ENCODE measurements at regions not wholly inside any gene's neighbourhood (a gene's known extent, or its start where the extent isn't known, plus 50 kb on each side); places are given as distances from the start of the nearest gene placed in this dataset.
"Not testable (repeated sequence)": the region's sequence is repeated elsewhere in the genome, so short reads cannot be mapped to it uniquely, and the experiment has no call there.

DNA sequence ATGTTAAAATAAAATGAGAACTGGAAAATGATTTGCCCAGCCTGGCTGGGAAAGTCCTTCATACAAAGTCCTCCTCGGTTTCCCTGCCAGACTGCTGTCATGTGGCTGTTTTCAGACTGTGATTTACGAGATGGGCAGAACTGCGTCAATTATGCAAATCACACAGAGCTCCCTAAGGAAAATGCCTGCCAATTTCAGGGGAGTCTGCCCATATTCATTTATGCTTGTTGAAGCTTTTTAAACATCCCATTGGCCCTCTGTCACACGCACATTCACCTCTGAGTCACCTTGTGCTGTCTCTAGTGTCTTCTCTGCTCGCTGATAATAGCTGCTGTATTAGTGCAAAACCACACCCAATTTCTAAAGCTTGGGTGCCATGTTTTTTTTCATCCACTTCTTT is 81.7 kb upstream of the FAM20A start:
- no peak for DNase-seq

GRCh38 chr17:68679882-68680281 is 78.7 kb upstream of the FAM20A start:
- no peak for DNase-seq
- in situ Hi-C loops (cut with MboI; ENCODE audit: low pct_unique_long_range_greater_than_20kb, low sequenced_read_pairs), result no loop called here

More for the DNA sequence above, 81.7 kb upstream of the FAM20A start:
- in situ Hi-C loops (cut with MboI; ENCODE audit: low pct_unique_long_range_greater_than_20kb, low sequenced_read_pairs), result no loop called here

DNA sequence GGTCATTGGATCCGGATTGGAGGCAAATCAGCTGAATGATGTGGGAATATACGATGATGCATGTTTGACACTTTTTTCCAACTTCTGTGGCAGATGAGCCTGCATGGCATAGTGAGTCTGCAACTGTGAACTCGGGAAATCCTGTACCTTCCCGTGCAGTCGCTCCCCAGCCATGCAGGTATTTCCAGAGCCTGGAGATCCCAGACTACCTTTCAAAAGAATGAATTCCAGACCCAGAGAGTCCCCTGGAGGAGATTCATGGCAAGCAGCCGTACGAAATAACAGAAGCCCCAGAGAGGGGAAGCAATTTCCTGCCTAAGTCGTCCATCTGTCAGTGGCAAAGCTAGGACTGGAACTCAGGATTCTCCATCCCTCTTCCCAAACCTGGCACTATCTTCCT is 75.7 kb upstream of the FAM20A start:
- in situ Hi-C loops (cut with MboI; ENCODE audit: low pct_unique_long_range_greater_than_20kb, low sequenced_read_pairs), result no loop called here
- no peak for DNase-seq

DNA sequence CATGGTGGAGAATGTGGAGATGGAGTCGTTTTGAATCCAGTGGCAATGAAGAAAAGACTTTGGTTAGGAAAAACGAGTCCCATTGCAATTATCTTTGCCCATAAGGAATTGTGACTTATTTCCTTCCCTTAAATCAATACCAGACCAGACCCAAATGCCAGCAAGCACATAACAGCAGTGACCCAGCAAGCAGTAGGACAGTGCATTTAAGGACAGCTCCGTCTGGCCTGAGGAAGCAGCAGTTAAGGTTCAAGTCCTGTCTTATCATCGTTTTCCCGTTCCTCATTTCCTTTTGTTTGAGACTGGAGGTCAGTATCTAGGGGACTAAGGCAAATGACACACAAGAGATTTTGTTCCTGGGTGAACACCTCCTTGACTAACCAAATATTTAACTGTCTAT is 74.6 kb upstream of the FAM20A start:
- no peak for DNase-seq
- in situ Hi-C loops (cut with MboI; ENCODE audit: low pct_unique_long_range_greater_than_20kb, low sequenced_read_pairs), result no loop called here

DNA sequence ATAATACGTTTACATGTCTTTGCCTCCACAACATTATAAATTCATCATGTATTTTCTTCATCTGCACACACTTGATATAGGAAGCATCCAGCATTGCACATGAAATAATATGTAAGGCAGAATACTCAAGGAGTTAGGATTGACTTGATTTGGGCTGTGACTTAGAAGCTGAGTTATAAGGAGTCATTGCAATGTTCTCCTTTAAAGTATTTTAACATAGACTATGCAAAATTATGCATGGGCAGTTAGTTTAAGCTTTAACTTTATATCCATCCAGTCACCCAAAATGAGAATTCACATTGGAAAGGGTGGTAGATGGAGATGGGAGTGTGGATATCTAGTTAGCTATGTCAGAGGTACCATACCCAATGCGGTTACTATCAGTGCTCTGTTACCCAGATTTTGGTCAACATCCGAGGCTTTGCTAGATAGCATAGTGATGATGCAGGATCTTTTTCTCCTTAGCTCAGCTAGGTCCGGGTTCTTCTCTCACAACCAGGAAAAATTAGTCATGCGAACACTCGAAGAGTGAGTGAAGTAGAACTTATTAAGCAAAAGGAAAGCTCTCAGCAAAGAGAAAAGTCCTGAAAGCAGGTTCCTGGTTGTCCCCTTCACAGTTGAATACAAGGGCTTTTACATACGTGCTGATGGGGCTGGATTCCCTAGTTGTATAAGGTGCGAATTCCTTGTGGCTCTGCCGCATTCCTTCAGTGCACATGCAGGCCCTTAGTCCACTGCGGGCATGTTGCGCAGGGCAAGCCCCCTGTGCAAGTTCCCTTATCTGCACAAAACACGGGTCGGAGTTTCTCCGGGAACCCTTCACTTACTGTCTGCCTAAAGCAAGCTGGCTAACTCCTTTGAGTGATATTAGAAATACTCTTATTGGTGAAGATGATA is 73.1 kb upstream of the FAM20A start:
- no peak for DNase-seq
- in situ Hi-C loops (cut with MboI; ENCODE audit: low pct_unique_long_range_greater_than_20kb, low sequenced_read_pairs), result no loop called here

DNA sequence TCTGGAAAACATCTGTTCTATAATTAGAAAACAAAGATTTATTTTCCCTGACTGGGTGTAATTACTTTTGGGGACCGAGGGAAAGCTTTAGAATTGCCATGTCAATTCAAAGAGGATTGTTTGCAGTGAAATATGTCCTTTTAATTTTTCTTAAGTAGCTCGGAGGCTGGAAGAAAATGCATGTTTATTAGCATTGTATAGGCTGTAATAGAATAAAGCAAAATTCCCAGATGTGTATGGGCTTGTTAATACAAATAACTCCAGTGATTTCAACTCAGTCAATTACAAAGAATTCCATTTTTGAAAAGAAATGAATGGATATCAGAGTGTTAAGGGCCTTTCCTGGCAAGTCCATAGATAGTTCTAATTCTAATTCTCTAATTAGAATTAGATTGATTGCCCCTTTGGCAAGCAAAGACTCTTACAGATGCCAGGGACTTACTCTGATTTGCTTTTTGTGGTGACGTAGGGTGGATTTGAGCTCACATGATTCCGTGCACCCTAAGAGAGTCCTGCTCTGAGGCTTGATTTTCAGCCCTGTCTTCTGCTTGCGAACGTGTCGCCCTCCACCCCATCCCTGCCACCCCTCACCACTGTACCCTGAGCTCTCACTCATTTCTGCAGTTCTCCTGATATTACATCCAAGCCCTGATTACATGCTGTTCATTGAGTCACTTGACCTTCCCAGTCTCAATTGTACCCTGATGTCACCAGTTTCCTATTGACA is 70.0 kb upstream of the FAM20A start:
- no peak for DNase-seq
- in situ Hi-C loops (cut with MboI; ENCODE audit: low pct_unique_long_range_greater_than_20kb, low sequenced_read_pairs), result no loop called here

- DNase-seq; in situ Hi-C loops (cut with MboI; ENCODE audit: low pct_unique_long_range_greater_than_20kb, low sequenced_read_pairs): not testable (repeated sequence)
Observed at GRCh38 chr17:68666438-68666837, 65.3 kb upstream of the FAM20A start.

DNA sequence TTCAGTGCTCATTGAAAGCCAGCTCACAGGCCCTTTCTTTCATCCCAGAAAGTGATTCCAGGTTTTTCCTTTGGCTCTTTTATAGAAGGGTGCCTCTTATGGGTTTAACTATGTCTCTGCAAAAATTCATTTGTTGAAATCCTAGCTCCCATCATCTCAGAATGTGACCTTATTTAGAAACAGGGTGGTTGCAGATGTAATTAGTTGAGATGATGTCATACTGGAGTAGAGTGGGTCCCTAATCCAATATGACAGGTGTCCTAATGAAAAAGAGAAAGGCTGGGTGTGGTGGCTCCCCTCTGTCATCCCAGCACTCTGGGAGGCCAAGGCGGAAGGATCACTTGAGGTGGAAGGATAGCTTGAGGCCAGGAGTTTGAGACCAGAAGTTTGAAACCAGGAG is 64.2 kb upstream of the FAM20A start:
- in situ Hi-C loops (cut with MboI; ENCODE audit: low pct_unique_long_range_greater_than_20kb, low sequenced_read_pairs), result no loop called here
- DNase-seq, result no peak

DNA sequence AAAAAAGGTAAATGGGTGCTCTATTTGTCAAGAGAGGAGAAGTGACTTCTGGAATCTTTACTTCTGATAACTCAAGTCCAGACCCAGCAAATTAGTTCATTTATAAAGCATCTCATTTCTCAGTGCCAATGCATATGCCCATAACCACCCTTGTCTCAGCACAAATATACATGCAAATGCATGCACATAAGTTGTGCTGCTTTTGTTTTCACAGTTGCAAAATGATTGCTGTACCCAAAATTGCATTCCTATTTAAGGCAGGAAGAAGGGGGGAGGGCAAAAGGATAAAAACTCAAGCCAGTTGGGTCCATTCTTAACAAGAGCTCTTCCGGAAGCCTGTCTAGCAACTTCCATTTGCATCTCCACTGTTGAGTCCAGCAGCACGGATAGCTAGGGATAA is 61.3 kb upstream of the FAM20A start:
- in situ Hi-C loops (cut with MboI; ENCODE audit: low pct_unique_long_range_greater_than_20kb, low sequenced_read_pairs), result no loop called here
- DNase-seq, result no peak

GRCh38 chr17:68662037-68662432 is 60.9 kb upstream of the FAM20A start:
- in situ Hi-C loops (cut with MboI; ENCODE audit: low pct_unique_long_range_greater_than_20kb, low sequenced_read_pairs), result no loop called here
- DNase-seq, result no peak

DNA sequence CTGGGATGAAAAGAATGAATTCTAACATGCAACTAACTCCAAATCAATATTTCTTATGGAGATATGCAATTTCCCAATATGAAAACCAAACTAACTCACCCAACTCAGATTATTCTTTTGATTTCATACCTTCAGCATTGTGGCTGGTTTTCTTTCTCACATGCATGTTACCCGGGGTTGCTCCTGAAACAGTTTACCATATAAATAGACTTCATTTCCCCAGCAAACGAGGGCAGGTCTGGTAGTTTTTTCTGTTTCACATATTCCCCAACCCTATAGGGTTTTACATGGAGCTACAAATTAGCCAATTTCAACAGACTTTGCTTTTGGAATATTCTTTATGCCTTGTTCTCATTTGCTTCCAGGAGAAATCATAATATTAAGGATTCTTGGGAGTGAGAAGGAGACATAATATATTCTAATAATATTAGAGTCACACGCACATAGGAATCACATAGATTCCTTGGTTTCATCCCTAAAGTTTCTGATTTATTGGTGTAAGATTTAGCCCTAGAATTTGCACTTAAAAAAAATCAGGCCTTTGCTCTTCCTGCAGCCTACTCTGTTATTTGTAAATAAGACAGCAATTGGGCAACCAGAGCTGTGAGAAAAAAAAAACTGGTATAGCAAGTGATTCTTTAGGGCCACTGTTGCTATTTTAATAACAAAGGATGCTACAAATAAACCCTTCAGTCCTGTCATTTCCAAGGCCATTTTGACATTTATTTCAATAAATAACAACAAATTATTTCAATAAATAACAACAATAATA is 60.3 kb upstream of the FAM20A start:
- in situ Hi-C loops (cut with MboI; ENCODE audit: low pct_unique_long_range_greater_than_20kb, low sequenced_read_pairs), result no loop called here
- DNase-seq, result no peak

- in situ Hi-C loops (cut with MboI; ENCODE audit: low pct_unique_long_range_greater_than_20kb, low sequenced_read_pairs), result no loop called here
- no peak for DNase-seq
Observed at GRCh38 chr17:68660302-68660701, 59.1 kb upstream of the FAM20A start.

GRCh38 chr17:68658999-68659780 is 58.0 kb upstream of the FAM20A start:
- in situ Hi-C loops (cut with MboI; ENCODE audit: low pct_unique_long_range_greater_than_20kb, low sequenced_read_pairs), result no loop called here
- DNase-seq, result no peak

DNA sequence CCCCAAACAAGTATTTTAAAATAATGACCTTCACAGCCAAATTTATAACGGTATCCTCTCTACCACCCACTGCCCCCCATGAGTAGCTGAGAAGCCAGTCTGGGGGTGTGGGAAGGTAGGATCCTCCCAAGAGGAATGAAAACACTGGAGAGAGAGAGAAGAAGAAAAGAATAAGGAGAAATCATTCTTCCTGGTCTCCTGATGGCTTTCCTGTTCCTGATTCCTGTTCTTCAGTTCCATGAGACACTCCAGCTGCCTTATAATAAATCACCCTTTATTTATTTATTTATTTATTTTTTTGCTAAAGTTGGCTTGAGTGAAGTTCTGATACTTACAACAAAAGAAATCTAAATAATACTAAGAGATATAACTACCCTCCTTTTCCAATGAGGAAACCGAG is 56.4 kb upstream of the FAM20A start:
- DNase-seq, result no peak
- in situ Hi-C loops (cut with MboI; ENCODE audit: low pct_unique_long_range_greater_than_20kb, low sequenced_read_pairs), result no loop called here

GRCh38 chr17:68657166-68657565 is 56.0 kb upstream of the FAM20A start:
- no peak for DNase-seq
- in situ Hi-C loops (cut with MboI; ENCODE audit: low pct_unique_long_range_greater_than_20kb, low sequenced_read_pairs), result no loop called here

DNA sequence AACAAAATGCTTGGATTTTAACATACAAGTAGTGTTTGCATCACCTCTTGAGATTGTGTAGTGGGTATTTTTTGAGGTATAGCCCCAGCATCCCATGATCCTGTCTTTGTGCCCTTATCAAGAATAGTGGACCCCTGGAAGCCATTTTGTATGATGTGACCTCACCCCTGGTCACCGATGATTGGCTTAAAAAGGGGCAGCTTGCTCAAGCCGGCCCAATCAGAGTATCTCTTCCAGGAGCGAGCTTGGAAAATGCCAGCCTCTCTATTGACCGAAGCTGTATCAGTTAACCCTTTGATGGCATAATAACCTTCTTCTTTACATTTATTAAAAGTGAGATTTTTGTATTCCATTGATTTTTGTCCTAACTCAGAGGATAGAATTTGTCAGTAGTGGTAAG is 55.5 kb upstream of the FAM20A start:
- in situ Hi-C loops (cut with MboI; ENCODE audit: low pct_unique_long_range_greater_than_20kb, low sequenced_read_pairs), result no loop called here
- no peak for DNase-seq

All from KBM-7 (cell line).